OCI-LY3 (cell line): ENCODE measurements at regions not wholly inside any gene's neighbourhood (a gene's known extent, or its start where the extent isn't known, plus 50 kb on each side); places are given as distances from the start of the nearest gene placed in this dataset.

Source experiments
- EZH2phosphoT487 ChIP-seq: fragments of 200-600 bp; shearing (Covaris generic); IDR thresholded peaks from 2 replicates; pipeline ENCODE4 v1.6.1; 2018; ENCODE audit warnings: antibody characterized with exemption, mixed run types, low read depth
- TF ChIP-seq, protein P1 (sequence below): fragments of 200-600, 300-600 bp; sonication (generic); IDR thresholded peaks from 2 replicates; pipeline ENCODE4 v1.5.1; 2014; ENCODE audit warnings: antibody characterized with exemption, low read length, low read depth

GRCh38 chrX:3216581-3217180, 129.8 kb downstream of the MXRA5 start:
- TF ChIP-seq, protein P1, sequence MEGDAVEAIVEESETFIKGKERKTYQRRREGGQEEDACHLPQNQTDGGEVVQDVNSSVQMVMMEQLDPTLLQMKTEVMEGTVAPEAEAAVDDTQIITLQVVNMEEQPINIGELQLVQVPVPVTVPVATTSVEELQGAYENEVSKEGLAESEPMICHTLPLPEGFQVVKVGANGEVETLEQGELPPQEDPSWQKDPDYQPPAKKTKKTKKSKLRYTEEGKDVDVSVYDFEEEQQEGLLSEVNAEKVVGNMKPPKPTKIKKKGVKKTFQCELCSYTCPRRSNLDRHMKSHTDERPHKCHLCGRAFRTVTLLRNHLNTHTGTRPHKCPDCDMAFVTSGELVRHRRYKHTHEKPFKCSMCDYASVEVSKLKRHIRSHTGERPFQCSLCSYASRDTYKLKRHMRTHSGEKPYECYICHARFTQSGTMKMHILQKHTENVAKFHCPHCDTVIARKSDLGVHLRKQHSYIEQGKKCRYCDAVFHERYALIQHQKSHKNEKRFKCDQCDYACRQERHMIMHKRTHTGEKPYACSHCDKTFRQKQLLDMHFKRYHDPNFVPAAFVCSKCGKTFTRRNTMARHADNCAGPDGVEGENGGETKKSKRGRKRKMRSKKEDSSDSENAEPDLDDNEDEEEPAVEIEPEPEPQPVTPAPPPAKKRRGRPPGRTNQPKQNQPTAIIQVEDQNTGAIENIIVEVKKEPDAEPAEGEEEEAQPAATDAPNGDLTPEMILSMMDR, result no peak
- no peak for TF ChIP-seq EZH2phosphoT487
